ENCODE measurements at regions not wholly inside any gene's neighbourhood (a gene's known extent, or its start where the extent isn't known, plus 50 kb on each side); places are given as distances from the start of the nearest gene placed in this dataset.

- Histone ChIP-seq H3K9me3 (no peaks in the 10 kb centered on the region), H3K27me3 (replicated peaks in 1 of 7) (no peaks in the 10 kb centered on the region), H3K4me3 (no peak overlapping the region), H3K36me3 (no peaks in the 10 kb centered on the region), H3K4me1 (no peaks in the 10 kb centered on the region), H3K27ac (no peak overlapping the region)
- DNase-seq = no peak
- TF ChIP-seq POLR2AphosphoS5 (IDR thresholded peaks at IDR 0.05) = no peak
- TF ChIP-seq CTCF (IDR thresholded peaks at IDR 0.05 in 8 of 11, conservative IDR thresholded peaks at IDR 0.05 in 3 of 11) = no peak
- TF ChIP-seq POLR2A (IDR thresholded peaks at IDR 0.05) = no peak
- intact Hi-C loops (cut with DNase I; ENCODE audit: low total_unique reads) = loop anchor here (10.0 kb wide), 1 partner anchor 248 kb away; no protein-coding TSS in a partner anchor
- WGBS, 5 donors = 80 to 96% (median 89%) methylated on average over 3 of the region's 3 CpGs
These were observed 147.5 kb downstream of the GATB start for GRCh38 chr4:151613290-151613689.

- Histone ChIP-seq H3K36me3 (no peaks in the 10 kb centered on the region), H3K9me3 (no peaks in the 10 kb centered on the region), H3K27me3 (replicated peaks in 1 of 7) (no peaks in the 10 kb centered on the region), H3K4me3 (no peak overlapping the region), H3K27ac (no peak overlapping the region), H3K4me1 (no peaks in the 10 kb centered on the region)
- intact Hi-C loops (cut with DNase I; ENCODE audit: low total_unique reads) = loop anchor here (10.0 kb wide), 1 partner anchor 250 kb away; no protein-coding TSS in a partner anchor
- no peak for TF ChIP-seq POLR2AphosphoS5 (IDR thresholded peaks at IDR 0.05)
- no peak for TF ChIP-seq CTCF (IDR thresholded peaks at IDR 0.05 in 8 of 11, conservative IDR thresholded peaks at IDR 0.05 in 3 of 11)
- DNase-seq = no peak
- 77 to 95% (median 85%) methylated on average over 2 of the region's 2 CpGs for WGBS, 5 donors
These were observed 146.2 kb downstream of the GATB start for GRCh38 chr4:151614561-151614960.

GRCh38 chr4:151618858-151619257 is 141.9 kb downstream of the GATB start:
- Histone ChIP-seq H3K36me3 (no peaks in the 10 kb centered on the region), H3K27me3 (replicated peaks in 1 of 7) (peaks cover 0 to 7% (median 0%) of the 10 kb centered on the region in 7 donors), H3K27ac (no peak overlapping the region), H3K4me1 (no peaks in the 10 kb centered on the region), H3K4me3 (no peak overlapping the region), H3K9me3 (no peaks in the 10 kb centered on the region)
- no peak for TF ChIP-seq POLR2AphosphoS5 (IDR thresholded peaks at IDR 0.05)
- no peak for TF ChIP-seq CTCF (IDR thresholded peaks at IDR 0.05 in 8 of 11, conservative IDR thresholded peaks at IDR 0.05 in 3 of 11)
- no peak for TF ChIP-seq POLR2A (IDR thresholded peaks at IDR 0.05)
- WGBS, 5 donors = 83 to 94% (median 86%) methylated on average over 2 of the region's 2 CpGs
- no peak for DNase-seq
- intact Hi-C loops (cut with DNase I; ENCODE audit: low total_unique reads) = loop anchor here (10.0 kb wide), 1 partner anchor 254 kb away; no protein-coding TSS in a partner anchor

GRCh38 chr4:151620066-151620465 is 140.7 kb downstream of the GATB start:
- no peaks in the 10 kb centered on the region for H3K9me3 ChIP-seq
- TF ChIP-seq POLR2AphosphoS5 (IDR thresholded peaks at IDR 0.05) (no peak), CTCF (IDR thresholded peaks at IDR 0.05 in 8 of 11, conservative IDR thresholded peaks at IDR 0.05 in 3 of 11) (no peak), POLR2A (IDR thresholded peaks at IDR 0.05) (no peak)
- no peaks in the 10 kb centered on the region for H3K36me3 ChIP-seq
- no peak for DNase-seq
- no peaks in the 10 kb centered on the region for H3K4me1 ChIP-seq
- peaks cover 0 to 7% (median 0%) of the 10 kb centered on the region in 7 donors for H3K27me3 ChIP-seq (replicated peaks in 1 of 7)
- H3K27ac ChIP-seq = no peak overlapping the region
- intact Hi-C loops (cut with DNase I; ENCODE audit: low total_unique reads) = no loop called here
- H3K4me3 ChIP-seq = no peak overlapping the region

Small RNAs in the stretch of these regions (small RNA-seq; reads per million reads assigned to genes)
- gene RN7SKP35 = 0 reads per million in 4 donors
